ENCODE measurements at regions not wholly inside any gene's neighbourhood (a gene's known extent, or its start where the extent isn't known, plus 50 kb on each side); places are given as distances from the start of the nearest gene placed in this dataset.

GRCh38 chr3:19742935-19743334 is 191.1 kb downstream of the EFHB start:
- no peak for DNase-seq (ENCODE audit: low read depth)
- no peaks in the 10 kb centered on the region for H3K36me3 ChIP-seq (ENCODE audit: control insufficient read depth, insufficient read depth, low read length)
- no peak for TF ChIP-seq CTCF (IDR thresholded peaks at IDR 0.05; ENCODE audit: insufficient read depth, low read length, poor library complexity, severe bottlenecking)
- no peak overlapping the region for H3K4me3 ChIP-seq (ENCODE audit: low read depth, low read length)
- H3K27me3 ChIP-seq (ENCODE audit: control insufficient read depth, insufficient read depth, low read length): no peaks in the 10 kb centered on the region

- no peaks in the 10 kb centered on the region for H3K36me3 ChIP-seq (ENCODE audit: control insufficient read depth, insufficient read depth, low read length)
- no peak for TF ChIP-seq CTCF (IDR thresholded peaks at IDR 0.05; ENCODE audit: insufficient read depth, low read length, poor library complexity, severe bottlenecking)
- no peak for DNase-seq (ENCODE audit: low read depth)
- H3K4me3 ChIP-seq (ENCODE audit: low read depth, low read length): no peak overlapping the region
- no peaks in the 10 kb centered on the region for H3K27me3 ChIP-seq (ENCODE audit: control insufficient read depth, insufficient read depth, low read length)
Measured at GRCh38 chr3:19739504-19739903, 194.5 kb downstream of the EFHB start.

- DNase-seq (ENCODE audit: low read depth): no peak
- Histone ChIP-seq H3K27me3 (ENCODE audit: control insufficient read depth, insufficient read depth, low read length) (no peaks in the 10 kb centered on the region), H3K36me3 (ENCODE audit: control insufficient read depth, insufficient read depth, low read length) (no peaks in the 10 kb centered on the region), H3K4me3 (ENCODE audit: low read depth, low read length) (no peak overlapping the region)
- TF ChIP-seq CTCF (IDR thresholded peaks at IDR 0.05; ENCODE audit: insufficient read depth, low read length, poor library complexity, severe bottlenecking): no peak
Measured at GRCh38 chr3:19738846-19739245, 195.2 kb downstream of the EFHB start.

- DNase-seq (ENCODE audit: low read depth): no peak
- Histone ChIP-seq H3K4me3 (ENCODE audit: low read depth, low read length) (no peak overlapping the region), H3K36me3 (ENCODE audit: control insufficient read depth, insufficient read depth, low read length) (no peaks in the 10 kb centered on the region), H3K27me3 (ENCODE audit: control insufficient read depth, insufficient read depth, low read length) (no peaks in the 10 kb centered on the region)
- no peak for TF ChIP-seq CTCF (IDR thresholded peaks at IDR 0.05; ENCODE audit: insufficient read depth, low read length, poor library complexity, severe bottlenecking)
Measured at GRCh38 chr3:19735111-19735510, 198.9 kb downstream of the EFHB start.

GRCh38 chr3:19734453-19734852 is 199.6 kb downstream of the EFHB start:
- H3K4me3 ChIP-seq (ENCODE audit: low read depth, low read length): no peak overlapping the region
- no peak for TF ChIP-seq CTCF (IDR thresholded peaks at IDR 0.05; ENCODE audit: insufficient read depth, low read length, poor library complexity, severe bottlenecking)
- no peaks in the 10 kb centered on the region for H3K27me3 ChIP-seq (ENCODE audit: control insufficient read depth, insufficient read depth, low read length)
- no peak for DNase-seq (ENCODE audit: low read depth)
- no peaks in the 10 kb centered on the region for H3K36me3 ChIP-seq (ENCODE audit: control insufficient read depth, insufficient read depth, low read length)

GRCh38 chr3:19725000-19725399 is 209.0 kb downstream of the EFHB start:
- no peak for DNase-seq (ENCODE audit: low read depth)
- H3K4me3 ChIP-seq (ENCODE audit: low read depth, low read length): no peak overlapping the region
- TF ChIP-seq CTCF (IDR thresholded peaks at IDR 0.05; ENCODE audit: insufficient read depth, low read length, poor library complexity, severe bottlenecking): no peak
- H3K36me3 ChIP-seq (ENCODE audit: control insufficient read depth, insufficient read depth, low read length): no peaks in the 10 kb centered on the region
- H3K27me3 ChIP-seq (ENCODE audit: control insufficient read depth, insufficient read depth, low read length): no peaks in the 10 kb centered on the region

Data from kidney epithelial cell (primary cell).